WTC11 (cell line): ENCODE measurements at regions not wholly inside any gene's neighbourhood (a gene's known extent, or its start where the extent isn't known, plus 50 kb on each side); places are given as distances from the start of the nearest gene placed in this dataset.

Experiments used
- ATAC-seq: fragments of 200-7000 bp; cut with Tn5 transposase; 2 replicates; pipeline ENCODE4 v1.10.0; 2021; ENCODE audit warnings: mild to moderate bottlenecking, moderate library complexity
- CTCF ChIA-PET: fragments of 300-600 bp; sonication (Branson Sonifier 250); formaldehyde crosslinking; loops from one replicate; lab custom pipeline; 2021; ENCODE audit warnings: antibody characterized with exemption; lab: Charles Lee
- POLR2A ChIA-PET: fragments of 350-600 bp; sonication (Branson Sonifier 250); formaldehyde crosslinking; loops from one replicate; lab custom pipeline; 2021; ENCODE audit warnings: antibody characterized with exemption; lab: Charles Lee
- DNase-seq: peaks from one replicate; pipeline ENCODE4 v3.0.0; 2021; ENCODE audit warnings: low spot score
- H3K27ac Mint-ChIP-seq: 2 replicates; pipeline ENCODE4 v1.8.0; 2021; ENCODE audit warnings: mixed read lengths
- H3K27me3 Mint-ChIP-seq: 2 replicates; pipeline ENCODE4 v1.8.0; 2021; ENCODE audit warnings: low read depth, mild to moderate bottlenecking, moderate library complexity, mixed read lengths
- H3K36me3 Mint-ChIP-seq: 2 replicates; pipeline ENCODE4 v1.8.0; 2021; ENCODE audit warnings: mixed read lengths
- H3K4me1 Mint-ChIP-seq: 2 replicates; pipeline ENCODE4 v1.8.0; 2022; ENCODE audit warnings: mixed read lengths
- H3K4me3 Mint-ChIP-seq: 2 replicates; pipeline ENCODE4 v1.8.0; 2021; ENCODE audit warnings: mild to moderate bottlenecking, moderate library complexity, mixed read lengths
- H3K9me3 Mint-ChIP-seq: 2 replicates; pipeline ENCODE4 v1.8.0; 2021; ENCODE audit warnings: mixed read lengths
- AFF4 ChIP-seq: sonication (generic); formaldehyde crosslinking; IDR thresholded peaks from 2 replicates; pipeline ENCODE4 v1.8.1; 2023; ENCODE audit warnings: mild to moderate bottlenecking, missing genetic modification reagents, borderline replicate concordance
- CDX4 ChIP-seq: fragments of 250-450 bp; sonication (Bioruptor Pico); IDR thresholded peaks from 2 replicates; pipeline ENCODE4 v1.9.0; 2021; ENCODE audit warnings: moderate library complexity, mild to moderate bottlenecking, inconsistent platforms, borderline replicate concordance
- EMX1 ChIP-seq: fragments of 250-450 bp; sonication (Bioruptor Pico); IDR thresholded peaks from 2 replicates; pipeline ENCODE4 v1.8.0; 2021; ENCODE audit warnings: mild to moderate bottlenecking
- ETV6 ChIP-seq: sonication (generic); formaldehyde crosslinking; IDR thresholded peaks from 2 replicates; pipeline ENCODE4 v1.8.1; 2022; ENCODE audit warnings: mild to moderate bottlenecking, missing genetic modification reagents
- GRHL2 ChIP-seq: fragments of 250-450 bp; sonication (Bioruptor Pico); IDR thresholded peaks from 2 replicates; pipeline ENCODE4 v1.8.0; 2022; ENCODE audit warnings: mild to moderate bottlenecking, moderate library complexity; ENCODE audit not compliant: insufficient replicate concordance, severe bottlenecking
- GTF2I ChIP-seq: fragments of 250-450 bp; sonication (Bioruptor Pico); conservative IDR thresholded peaks from 2 replicates; pipeline ENCODE4 v1.4.0; 2021; ENCODE audit warnings: mild to moderate bottlenecking
- HMGA2 ChIP-seq: fragments of 250-450 bp; sonication (Bioruptor Pico); IDR thresholded peaks from 2 replicates; pipeline ENCODE4 v1.4.0; 2021; ENCODE audit warnings: mild to moderate bottlenecking, moderate library complexity
- IRF2 ChIP-seq: sonication (generic); formaldehyde crosslinking; IDR thresholded peaks from 2 replicates; pipeline ENCODE4 v1.8.0; 2022; ENCODE audit warnings: low read depth, missing genetic modification reagents, borderline replicate concordance
- MYBL2 ChIP-seq: sonication (generic); formaldehyde crosslinking; IDR thresholded peaks from 2 replicates; pipeline ENCODE4 v1.8.1; 2023; ENCODE audit warnings: mild to moderate bottlenecking, moderate library complexity, missing genetic modification reagents
- OVOL2 ChIP-seq: fragments of 250-450 bp; sonication (Bioruptor Pico); IDR thresholded peaks from 2 replicates; pipeline ENCODE4 v1.9.0; 2021; ENCODE audit warnings: mild to moderate bottlenecking, borderline replicate concordance
- ZNF121 ChIP-seq: sonication (generic); formaldehyde crosslinking; IDR thresholded peaks from 2 replicates; pipeline ENCODE4 v1.8.0; 2023; ENCODE audit warnings: missing genetic modification reagents
- ZNF396 ChIP-seq: fragments of 250-450 bp; sonication (Bioruptor Pico); IDR thresholded peaks from 2 replicates; pipeline ENCODE4 v1.8.0; 2021; ENCODE audit warnings: mild to moderate bottlenecking, moderate library complexity, borderline replicate concordance
- ZNF423 ChIP-seq: fragments of 250-450 bp; sonication (Bioruptor Pico); IDR thresholded peaks from 2 replicates; pipeline ENCODE4 v2.1.2; 2022; ENCODE audit warnings: mild to moderate bottlenecking, moderate library complexity
- ZNF425 ChIP-seq: fragments of 250-450 bp; sonication (Bioruptor Pico); conservative IDR thresholded peaks from 2 replicates; pipeline ENCODE4 v1.9.0; 2021; ENCODE audit warnings: mild to moderate bottlenecking
- TF ChIP-seq, protein P1 (sequence below): fragments of 250-450 bp; sonication (Bioruptor Pico); IDR thresholded peaks from 2 replicates; pipeline ENCODE4 v1.9.0; 2021; ENCODE audit warnings: mild to moderate bottlenecking, borderline replicate concordance

DNA sequence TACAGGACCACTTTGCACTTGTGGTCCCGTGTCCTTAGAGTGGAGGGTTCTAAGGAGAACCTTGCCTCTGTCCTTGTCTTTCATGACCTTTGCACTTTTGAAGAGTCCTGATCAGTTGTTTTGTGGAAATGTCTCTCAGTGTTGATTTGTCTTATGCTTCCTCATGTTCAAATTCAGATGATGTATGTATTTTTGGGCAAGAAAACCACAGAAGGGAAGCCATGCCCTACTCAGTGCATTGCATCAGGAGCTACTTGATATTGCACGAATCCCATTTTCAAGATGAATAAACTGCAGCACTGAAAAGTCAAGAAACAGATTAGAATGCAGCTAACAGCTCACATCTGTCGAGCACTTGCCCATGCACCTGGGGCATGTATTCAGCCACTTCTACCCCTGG is 152.2 kb downstream of the INHBB start:
- CTCF ChIA-PET = interaction anchor here (0.8 to 1.9 kb wide), 9 partner anchors 12 to 178 kb away, joined by 3 to 8 read pairs (median 4); no protein-coding TSS in a partner anchor

DNA sequence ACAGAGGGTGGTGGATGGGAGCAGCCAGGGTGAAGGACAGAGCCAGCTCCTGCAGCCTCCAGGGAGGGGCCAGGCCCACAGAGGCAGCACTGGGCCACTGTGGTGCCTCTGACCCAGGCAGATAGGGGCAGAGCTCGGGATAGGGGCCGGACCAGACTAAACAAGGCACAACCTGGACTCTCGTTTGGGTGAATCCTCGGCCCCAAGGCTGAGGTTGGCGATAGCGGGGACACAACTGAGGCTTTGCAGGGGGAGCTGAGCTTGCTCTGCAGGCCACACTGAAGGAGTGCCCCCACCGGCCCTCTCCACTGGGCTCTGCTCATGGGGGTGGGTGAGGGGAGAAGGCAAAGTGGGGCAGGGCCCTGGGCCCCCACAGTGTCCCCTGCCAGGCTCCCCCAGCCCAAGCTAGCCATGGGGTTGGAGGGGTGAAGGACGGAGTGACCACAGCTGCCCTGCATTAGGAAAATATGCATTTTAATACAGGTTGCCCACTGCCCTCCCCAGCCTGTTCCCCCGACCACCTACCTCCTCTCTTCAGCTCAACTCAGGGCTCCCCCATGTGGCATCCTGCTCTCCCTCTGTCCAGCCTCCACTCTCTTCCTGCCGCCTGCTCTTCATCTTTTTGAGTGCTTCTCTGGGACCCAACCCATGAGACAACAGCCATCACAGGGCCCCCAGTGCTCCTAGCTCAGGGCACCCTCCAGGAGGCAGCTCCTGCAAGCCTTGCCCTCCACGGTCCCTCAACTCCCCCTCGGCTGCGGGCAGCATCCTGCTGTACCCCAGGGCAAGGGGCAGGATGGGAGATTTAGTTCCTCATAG is 152.8 kb downstream of the INHBB start:
- TF ChIP-seq MYBL2 (no peak), GRHL2 (CRISPR knock-in tag) (no peak), ZNF423 (no peak), ZNF396 (CRISPR knock-in tag) (no peak), ETV6 (CRISPR knock-in tag) (no peak), ZNF425 (no peak), ZNF121 (CRISPR knock-in tag) (no peak), IRF2 (CRISPR knock-in tag) (no peak), AFF4 (CRISPR knock-in tag) (no peak), GTF2I (CRISPR knock-in tag) (no peak)
- TF ChIP-seq, protein P1, sequence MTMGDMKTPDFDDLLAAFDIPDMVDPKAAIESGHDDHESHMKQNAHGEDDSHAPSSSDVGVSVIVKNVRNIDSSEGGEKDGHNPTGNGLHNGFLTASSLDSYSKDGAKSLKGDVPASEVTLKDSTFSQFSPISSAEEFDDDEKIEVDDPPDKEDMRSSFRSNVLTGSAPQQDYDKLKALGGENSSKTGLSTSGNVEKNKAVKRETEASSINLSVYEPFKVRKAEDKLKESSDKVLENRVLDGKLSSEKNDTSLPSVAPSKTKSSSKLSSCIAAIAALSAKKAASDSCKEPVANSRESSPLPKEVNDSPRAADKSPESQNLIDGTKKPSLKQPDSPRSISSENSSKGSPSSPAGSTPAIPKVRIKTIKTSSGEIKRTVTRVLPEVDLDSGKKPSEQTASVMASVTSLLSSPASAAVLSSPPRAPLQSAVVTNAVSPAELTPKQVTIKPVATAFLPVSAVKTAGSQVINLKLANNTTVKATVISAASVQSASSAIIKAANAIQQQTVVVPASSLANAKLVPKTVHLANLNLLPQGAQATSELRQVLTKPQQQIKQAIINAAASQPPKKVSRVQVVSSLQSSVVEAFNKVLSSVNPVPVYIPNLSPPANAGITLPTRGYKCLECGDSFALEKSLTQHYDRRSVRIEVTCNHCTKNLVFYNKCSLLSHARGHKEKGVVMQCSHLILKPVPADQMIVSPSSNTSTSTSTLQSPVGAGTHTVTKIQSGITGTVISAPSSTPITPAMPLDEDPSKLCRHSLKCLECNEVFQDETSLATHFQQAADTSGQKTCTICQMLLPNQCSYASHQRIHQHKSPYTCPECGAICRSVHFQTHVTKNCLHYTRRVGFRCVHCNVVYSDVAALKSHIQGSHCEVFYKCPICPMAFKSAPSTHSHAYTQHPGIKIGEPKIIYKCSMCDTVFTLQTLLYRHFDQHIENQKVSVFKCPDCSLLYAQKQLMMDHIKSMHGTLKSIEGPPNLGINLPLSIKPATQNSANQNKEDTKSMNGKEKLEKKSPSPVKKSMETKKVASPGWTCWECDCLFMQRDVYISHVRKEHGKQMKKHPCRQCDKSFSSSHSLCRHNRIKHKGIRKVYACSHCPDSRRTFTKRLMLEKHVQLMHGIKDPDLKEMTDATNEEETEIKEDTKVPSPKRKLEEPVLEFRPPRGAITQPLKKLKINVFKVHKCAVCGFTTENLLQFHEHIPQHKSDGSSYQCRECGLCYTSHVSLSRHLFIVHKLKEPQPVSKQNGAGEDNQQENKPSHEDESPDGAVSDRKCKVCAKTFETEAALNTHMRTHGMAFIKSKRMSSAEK = no peak
- no peak for DNase-seq
- peaks cover 31% of the 10 kb centered on the region for H3K27me3 Mint-ChIP-seq
- CTCF ChIA-PET = interaction anchor here (0.7 to 1.9 kb wide), 9 partner anchors 11 to 177 kb away, joined by 3 to 8 read pairs (median 4); no protein-coding TSS in a partner anchor
- peak; percentile 47 for ATAC-seq
- POLR2A ChIA-PET = no interaction called here
- no peaks in the 10 kb centered on the region for H3K4me1 Mint-ChIP-seq
- no peaks in the 10 kb centered on the region for H3K9me3 Mint-ChIP-seq
- H3K36me3 Mint-ChIP-seq = no peaks in the 10 kb centered on the region
- H3K4me3 Mint-ChIP-seq = no peak overlapping the region
- no peak overlapping the region for H3K27ac Mint-ChIP-seq

More for the DNA sequence above, 152.2 kb downstream of the INHBB start:
- ATAC-seq = no peak
- POLR2A ChIA-PET = no interaction called here
- Mint-ChIP-seq H3K27me3 (peaks cover 30% of the 10 kb centered on the region), H3K9me3 (no peaks in the 10 kb centered on the region), H3K27ac (no peak overlapping the region)
- TF ChIP-seq OVOL2 (CRISPR knock-in tag) = no peak
- TF ChIP-seq EMX1 = no peak
- TF ChIP-seq HMGA2 (CRISPR knock-in tag) = no peak
- TF ChIP-seq CDX4 (CRISPR knock-in tag) = no peak
- TF ChIP-seq, all 79 proteins: peak for 0
- Mint-ChIP-seq H3K36me3 (no peaks in the 10 kb centered on the region), H3K4me1 (no peaks in the 10 kb centered on the region), H3K4me3 (no peak overlapping the region)
- DNase-seq = no peak
